GM18498 (cell line): ENCODE measurements at regions not wholly inside any gene's neighbourhood (a gene's known extent, or its start where the extent isn't known, plus 50 kb on each side); places are given as distances from the start of the nearest gene placed in this dataset.
"Not testable (repeated sequence)": the region's sequence is repeated elsewhere in the genome, so short reads cannot be mapped to it uniquely, and the experiment has no call there.

Experiments used
- ATAC-seq: cut with Tn5 transposase; IDR thresholded peaks from one replicate; pipeline ENCODE4 v1.9.1; 2021; ENCODE audit warnings: mild to moderate bottlenecking, moderate library complexity; ENCODE audit not compliant: unreplicated experiment

- ATAC-seq, result no peak
These were observed 128.5 kb downstream of the IRX5 start for GRCh38 chr16:55059146-55059545.

DNA sequence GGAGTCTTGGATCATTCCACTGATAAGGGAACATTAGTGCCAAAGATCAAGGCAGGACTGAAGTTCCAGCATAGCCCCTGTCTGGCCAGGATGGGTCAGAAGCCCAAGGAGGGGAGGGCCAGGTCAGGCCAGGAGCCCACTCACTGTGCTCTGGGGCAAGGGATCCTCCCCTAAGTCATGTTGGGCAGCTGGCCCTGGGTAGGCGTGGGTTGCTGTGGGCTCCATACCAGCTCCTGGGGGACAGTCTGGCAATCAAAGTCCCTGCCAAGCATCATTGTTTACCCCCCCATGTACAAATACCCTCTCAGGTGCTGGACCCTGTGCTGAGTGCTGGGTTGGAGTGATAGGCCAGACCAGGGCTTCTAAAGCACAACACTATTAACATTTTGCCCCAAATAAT is 130.5 kb downstream of the IRX5 start:
- ATAC-seq, result no peak

DNA sequence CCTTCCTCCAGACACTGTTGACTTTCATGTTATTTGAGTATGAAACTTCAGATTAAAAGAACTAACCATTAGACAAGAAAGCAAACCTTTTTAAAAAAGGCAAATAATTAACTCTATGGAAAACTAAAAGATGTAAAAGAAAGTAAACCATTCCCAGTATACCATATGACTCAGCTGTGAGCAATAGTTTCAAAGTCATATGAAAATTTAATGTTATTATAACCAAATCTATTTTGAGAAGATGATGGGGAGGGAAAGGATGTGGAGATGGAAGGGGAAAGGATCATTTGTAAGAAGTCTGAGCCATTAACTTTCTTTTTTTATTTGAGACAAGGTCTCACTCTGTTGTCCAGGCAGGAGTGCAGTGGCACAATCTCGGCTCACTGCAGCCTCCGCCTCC is 131.8 kb downstream of the IRX5 start:
- no peak for ATAC-seq

GRCh38 chr16:55072976-55073375 is 142.3 kb downstream of the IRX5 start:
- no peak for ATAC-seq

DNA sequence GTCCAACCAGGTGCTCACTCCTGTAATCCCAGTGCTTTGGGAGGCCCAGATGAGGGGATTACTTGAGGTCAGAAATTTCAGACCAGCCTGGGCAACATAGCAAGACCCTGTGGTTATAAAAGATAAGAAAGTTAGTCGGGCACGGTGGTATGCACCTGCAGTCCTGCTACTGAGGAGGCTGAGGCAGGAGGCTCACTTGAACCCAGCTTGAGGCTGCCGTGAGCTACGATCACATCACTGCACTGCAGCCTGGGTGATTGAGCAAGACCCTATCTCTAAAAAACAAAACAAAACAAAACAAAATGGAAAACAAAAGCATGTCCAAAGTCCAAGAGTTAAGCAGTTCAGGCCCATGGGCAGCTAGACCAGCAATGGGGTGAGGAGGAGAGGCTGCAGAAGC is 143.2 kb downstream of the IRX5 start:
- no peak for ATAC-seq

DNA sequence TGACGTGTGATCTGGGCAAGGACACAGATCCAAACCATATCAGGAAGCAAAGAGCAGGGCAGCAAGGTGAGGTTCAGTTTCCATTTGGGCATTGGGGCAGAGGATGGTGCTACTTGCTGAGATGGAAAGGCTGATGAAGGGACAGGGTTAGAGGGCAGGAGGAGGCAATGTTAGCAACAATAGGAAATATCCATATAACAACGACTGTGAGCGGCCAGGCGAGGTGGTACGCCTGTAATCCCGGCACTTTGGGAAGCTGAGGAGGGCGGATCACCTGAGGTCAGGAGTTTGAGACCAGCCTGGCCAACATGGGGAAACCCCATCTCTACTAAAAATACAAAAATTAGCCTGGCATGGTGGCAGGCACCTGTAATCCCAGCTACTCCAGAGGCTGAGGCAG is 144.5 kb downstream of the IRX5 start:
- not testable (repeated sequence) for ATAC-seq

- ATAC-seq, result no peak
These were observed 145.4 kb downstream of the IRX5 start for GRCh38 chr16:55076053-55076452.

DNA sequence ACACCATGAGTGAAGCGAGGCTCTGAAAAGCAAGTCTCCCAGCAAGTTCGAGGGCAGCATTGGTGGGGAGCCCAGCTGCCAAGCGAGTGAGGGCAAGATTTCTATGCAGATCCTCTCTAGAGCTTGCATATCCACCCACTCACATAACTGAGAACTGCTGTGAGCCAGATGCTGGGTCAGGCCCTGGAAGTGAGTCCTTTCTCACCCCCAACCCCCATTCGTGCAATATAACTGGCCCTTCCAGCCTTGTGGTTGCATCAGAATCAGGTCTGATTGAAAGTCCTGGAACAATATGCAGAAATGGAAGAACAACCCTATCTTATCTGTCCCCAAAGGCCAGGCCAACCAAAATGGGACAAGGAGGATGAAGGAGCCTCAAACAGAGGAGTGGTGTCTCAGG is 146.6 kb downstream of the IRX5 start:
- no peak for ATAC-seq

DNA sequence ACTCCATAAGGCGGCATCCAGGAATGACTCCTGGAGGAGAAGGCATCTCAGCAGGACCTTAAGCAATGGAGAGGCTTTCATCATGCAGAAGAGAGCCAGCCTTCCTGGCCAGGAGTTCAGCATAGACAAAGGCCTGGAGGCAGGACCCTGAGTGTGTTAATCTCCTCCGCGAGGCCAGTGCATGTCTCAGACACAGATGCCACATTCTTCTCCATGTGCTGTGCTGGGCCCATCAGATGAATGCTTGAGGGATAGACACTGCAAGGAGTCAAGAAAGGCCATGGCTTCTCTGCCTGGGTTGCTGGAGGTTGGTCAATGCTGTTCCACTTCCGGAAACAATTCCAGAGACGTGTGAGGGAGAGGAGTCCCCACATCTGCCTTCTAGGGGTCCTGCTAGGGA is 147.5 kb downstream of the IRX5 start:
- no peak for ATAC-seq

- no peak for ATAC-seq
These were observed 148.2 kb downstream of the IRX5 start for GRCh38 chr16:55078699-55079410.

DNA sequence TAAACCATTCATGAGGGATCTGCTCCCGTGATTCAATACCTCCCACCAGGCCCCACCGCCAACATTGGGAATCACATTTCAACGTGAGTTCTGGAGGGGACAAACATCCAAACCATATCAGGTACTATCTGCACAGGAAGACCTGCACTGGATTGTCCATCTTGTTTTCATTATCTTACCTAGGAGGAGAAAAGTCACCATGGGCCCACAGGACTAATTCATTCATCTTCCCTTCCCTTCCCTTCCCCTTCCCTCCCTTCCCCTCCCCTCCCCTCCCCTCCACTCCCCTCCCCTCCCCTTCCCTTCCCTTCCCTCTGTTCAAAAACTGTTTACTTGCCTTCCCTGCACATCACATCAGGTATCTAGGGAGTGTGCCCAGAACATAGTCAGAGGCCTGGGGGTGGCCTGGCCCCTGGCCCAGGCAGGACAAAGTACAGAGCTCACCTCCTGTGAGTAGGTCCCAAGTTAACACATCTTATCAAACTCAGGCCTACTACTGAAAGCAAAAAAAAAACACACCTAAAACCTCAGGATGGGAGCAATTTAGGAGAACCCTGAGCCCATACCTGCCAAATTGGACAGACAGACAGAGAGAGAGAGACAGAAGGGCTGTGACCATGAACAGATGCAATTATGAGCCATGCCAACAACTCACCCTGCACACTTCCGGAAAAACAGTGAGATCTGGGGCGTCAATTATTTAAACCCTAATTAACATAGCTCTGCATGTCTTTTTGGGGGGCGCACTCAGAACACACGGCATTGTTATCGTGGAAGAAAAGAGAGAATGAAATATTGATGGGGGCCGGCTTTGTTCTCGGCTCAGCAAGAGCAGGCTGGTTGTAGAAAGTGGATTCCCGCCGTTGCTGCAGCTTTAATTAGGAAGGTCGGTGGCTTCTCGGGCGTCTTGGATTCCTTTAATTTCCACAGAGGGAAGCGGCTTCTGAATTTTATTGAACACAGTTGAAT is 151.2 kb downstream of the IRX5 start:
- ATAC-seq, result no peak

GRCh38 chr16:55082591-55082976 is 151.9 kb downstream of the IRX5 start:
- no peak for ATAC-seq

DNA sequence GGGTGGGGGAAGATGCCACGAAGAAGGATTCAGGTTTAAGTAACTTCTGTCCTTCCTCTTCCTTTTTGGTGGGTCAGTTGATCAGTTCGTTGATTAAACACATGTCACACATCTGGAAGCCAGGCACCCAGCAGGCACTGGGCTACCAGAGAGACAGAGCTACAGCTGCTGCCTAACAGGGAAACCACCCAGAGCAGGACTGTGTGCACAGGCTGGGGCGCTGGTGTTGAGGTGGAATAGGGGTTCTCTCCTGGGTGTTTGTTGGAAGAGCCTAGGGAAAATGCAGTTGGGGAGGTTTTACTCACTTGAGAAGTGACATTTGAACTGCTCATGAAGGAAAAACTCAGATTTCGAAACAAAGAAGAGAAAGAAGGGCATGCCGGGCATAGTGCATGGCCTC is 152.4 kb downstream of the IRX5 start:
- ATAC-seq, result no peak

DNA sequence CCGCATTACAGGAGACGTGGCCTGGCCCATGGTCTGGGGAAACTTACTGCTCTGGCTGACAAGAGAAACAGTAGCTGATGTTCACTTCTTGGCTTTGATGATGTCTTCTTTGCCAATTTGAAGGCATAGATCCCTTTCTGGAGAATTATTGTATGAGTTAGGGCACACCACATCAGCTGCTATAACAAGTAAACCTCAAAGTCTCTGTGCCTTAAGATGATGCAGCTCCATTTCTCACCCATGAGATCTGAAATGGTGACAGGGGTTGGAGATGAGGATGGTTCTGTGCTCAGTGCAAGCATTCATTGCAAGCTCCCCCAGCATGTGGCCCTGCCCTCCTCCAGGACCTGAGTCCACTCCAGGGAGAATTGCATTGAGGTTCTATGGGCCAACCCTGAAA is 157.4 kb downstream of the IRX5 start:
- no peak for ATAC-seq

DNA sequence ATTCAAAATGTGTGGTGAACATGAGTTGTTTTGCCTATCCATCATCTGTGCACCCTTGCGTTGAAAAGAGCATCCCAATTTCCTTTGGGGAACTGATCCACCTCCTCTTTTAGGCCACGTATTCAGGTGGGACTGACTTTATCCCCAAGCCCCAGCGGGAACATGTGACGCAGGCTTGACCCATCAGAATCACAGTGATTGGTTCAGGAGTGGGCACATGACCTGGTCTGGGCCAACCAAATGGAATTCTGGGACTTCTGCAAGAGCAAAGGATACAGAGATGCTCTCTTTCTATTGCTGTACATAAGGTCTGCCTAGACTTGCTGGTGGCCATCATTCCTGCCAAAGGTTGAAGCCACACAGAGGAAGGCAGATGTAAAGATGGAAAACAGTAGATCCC is 158.9 kb downstream of the IRX5 start:
- ATAC-seq, result no peak

DNA sequence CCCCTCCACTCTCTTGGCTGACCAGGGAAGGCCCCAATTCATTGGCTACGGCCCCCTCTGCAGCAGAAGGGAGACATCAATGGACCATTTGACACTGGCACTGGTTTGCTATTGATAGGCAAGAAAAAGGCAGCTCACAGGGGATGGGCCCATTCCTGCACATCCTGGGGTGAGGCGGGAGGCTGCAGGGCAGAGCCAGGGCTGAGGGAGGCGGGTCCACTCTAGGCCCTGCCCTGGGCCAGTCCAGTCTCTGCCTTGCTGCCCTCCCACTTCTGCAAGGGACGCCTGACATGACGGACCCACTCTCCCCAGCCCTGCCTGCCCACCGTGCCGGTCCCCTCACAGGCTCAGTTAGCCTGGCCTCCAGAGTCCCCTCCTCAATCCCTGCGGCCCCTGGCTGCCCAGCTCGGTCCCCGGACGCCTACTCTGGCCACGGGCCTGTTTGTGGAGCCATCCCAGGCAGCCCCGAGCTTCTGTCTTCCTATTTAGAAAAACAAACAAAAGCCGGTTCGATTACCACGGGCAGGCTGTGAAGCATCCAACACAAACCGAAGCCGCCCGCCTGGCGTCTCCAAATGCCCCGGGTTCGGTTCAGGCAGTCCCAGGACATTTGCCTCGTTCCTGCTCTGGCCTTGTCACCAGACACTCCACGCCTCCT is 160.7 kb downstream of the IRX5 start:
- no peak for ATAC-seq

DNA sequence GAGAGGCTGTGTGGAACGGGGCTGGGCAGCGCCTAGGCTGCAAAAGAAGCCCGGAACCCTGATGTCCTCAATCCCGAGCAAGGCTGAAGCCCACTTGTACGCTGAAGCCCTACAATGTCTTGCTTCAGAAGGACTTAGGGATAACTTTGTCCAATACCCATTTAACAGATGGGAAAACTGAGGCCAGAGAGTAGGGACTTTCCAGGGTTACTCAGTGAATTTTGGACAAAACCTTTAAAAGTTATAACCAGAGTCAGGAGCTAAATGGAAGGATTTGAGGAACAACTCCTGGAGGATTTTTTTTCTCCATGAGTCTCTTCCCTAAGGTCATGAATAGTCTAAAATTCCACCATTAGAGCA is 161.2 kb downstream of the IRX5 start:
- no peak for ATAC-seq

- ATAC-seq, result no peak
These were observed 169.4 kb downstream of the IRX5 start for GRCh38 chr16:55100100-55100499.

- ATAC-seq, result no peak
These were observed 170.4 kb downstream of the IRX5 start for GRCh38 chr16:55101026-55101425.

- ATAC-seq, result no peak
These were observed 171.4 kb downstream of the IRX5 start for GRCh38 chr16:55102077-55102476.

GRCh38 chr16:55102531-55102930 is 171.9 kb downstream of the IRX5 start:
- no peak for ATAC-seq

DNA sequence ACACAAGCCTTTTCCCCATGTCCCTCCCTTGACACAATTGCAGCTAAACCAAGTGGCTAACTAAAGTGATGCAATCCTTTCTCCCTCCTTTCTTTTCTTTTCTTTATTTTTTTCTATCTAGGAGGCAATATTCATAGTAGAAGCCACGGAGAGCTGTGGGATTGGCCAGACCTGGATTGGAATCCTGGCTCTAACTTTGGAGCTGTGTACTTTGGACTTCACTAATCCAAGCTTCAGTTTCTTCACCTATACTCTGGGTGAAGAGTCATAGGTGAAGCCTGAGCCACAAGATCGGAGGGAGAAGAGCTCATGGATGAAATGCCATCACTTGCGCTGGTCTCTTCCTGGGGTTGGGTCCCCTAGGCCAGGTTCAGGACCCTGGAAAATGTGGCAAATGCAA is 177.2 kb downstream of the IRX5 start:
- no peak for ATAC-seq
